ENCODE measurements at regions not wholly inside any gene's neighbourhood (a gene's known extent, or its start where the extent isn't known, plus 50 kb on each side); places are given as distances from the start of the nearest gene placed in this dataset.
"Not testable (repeated sequence)": the region's sequence is repeated elsewhere in the genome, so short reads cannot be mapped to it uniquely, and the experiment has no call there.

DNA sequence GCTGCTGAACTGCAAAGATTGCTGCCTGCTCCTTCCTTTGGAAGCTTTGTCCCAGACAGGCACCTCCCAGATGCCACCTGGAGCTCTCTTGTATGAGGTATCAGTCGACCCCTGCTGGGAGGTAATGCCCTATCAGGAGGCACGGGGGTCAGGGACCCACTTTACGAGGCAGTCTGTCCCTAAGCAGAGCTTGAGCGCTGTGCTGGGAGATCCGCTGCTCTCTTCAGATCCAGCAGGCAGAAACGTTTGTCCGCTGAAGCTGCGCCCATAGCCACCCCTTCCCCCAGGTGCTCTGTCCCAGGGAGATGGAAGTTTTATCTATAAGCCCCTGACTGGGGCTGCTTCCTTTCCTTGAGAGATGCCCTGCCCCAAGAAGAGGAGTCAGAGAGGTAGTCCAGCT lies 197.5 kb downstream of the NAF1 start (continued):
- TF ChIP-seq, protein P1, sequence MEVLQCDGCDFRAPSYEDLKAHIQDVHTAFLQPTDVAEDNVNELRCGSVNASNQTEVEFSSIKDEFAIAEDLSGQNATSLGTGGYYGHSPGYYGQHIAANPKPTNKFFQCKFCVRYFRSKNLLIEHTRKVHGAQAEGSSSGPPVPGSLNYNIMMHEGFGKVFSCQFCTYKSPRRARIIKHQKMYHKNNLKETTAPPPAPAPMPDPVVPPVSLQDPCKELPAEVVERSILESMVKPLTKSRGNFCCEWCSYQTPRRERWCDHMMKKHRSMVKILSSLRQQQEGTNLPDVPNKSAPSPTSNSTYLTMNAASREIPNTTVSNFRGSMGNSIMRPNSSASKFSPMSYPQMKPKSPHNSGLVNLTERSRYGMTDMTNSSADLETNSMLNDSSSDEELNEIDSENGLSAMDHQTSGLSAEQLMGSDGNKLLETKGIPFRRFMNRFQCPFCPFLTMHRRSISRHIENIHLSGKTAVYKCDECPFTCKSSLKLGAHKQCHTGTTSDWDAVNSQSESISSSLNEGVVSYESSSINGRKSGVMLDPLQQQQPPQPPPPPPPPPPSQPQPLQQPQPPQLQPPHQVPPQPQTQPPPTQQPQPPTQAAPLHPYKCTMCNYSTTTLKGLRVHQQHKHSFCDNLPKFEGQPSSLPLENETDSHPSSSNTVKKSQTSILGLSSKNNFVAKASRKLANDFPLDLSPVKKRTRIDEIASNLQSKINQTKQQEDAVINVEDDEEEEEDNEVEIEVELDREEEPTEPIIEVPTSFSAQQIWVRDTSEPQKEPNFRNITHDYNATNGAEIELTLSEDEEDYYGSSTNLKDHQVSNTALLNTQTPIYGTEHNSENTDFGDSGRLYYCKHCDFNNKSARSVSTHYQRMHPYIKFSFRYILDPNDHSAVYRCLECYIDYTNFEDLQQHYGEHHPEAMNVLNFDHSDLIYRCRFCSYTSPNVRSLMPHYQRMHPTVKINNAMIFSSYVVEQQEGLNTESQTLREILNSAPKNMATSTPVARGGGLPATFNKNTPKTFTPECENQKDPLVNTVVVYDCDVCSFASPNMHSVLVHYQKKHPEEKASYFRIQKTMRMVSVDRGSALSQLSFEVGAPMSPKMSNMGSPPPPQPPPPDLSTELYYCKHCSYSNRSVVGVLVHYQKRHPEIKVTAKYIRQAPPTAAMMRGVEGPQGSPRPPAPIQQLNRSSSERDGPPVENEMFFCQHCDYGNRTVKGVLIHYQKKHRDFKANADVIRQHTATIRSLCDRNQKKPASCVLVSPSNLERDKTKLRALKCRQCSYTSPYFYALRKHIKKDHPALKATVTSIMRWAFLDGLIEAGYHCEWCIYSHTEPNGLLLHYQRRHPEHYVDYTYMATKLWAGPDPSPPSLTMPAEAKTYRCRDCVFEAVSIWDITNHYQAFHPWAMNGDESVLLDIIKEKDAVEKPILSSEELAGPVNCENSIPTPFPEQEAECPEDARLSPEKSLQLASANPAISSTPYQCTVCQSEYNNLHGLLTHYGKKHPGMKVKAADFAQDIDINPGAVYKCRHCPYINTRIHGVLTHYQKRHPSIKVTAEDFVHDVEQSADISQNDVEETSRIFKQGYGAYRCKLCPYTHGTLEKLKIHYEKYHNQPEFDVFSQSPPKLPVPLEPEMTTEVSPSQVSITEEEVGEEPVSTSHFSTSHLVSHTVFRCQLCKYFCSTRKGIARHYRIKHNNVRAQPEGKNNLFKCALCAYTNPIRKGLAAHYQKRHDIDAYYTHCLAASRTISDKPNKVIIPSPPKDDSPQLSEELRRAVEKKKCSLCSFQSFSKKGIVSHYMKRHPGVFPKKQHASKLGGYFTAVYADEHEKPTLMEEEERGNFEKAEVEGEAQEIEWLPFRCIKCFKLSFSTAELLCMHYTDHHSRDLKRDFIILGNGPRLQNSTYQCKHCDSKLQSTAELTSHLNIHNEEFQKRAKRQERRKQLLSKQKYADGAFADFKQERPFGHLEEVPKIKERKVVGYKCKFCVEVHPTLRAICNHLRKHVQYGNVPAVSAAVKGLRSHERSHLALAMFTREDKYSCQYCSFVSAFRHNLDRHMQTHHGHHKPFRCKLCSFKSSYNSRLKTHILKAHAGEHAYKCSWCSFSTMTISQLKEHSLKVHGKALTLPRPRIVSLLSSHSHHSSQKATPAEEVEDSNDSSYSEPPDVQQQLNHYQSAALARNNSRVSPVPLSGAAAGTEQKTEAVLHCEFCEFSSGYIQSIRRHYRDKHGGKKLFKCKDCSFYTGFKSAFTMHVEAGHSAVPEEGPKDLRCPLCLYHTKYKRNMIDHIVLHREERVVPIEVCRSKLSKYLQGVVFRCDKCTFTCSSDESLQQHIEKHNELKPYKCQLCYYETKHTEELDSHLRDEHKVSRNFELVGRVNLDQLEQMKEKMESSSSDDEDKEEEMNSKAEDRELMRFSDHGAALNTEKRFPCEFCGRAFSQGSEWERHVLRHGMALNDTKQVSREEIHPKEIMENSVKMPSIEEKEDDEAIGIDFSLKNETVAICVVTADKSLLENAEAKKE (CRISPR knock-in tag; IDR thresholded peaks at IDR 0.05), result no peak
- TF ChIP-seq EZH2 (IDR thresholded peaks at IDR 0.05; ENCODE audit: low read depth, unreplicated experiment) (no peak), POLR2AphosphoS5 (IDR thresholded peaks at IDR 0.05; ENCODE audit: low read depth) (no peak), ZNF331 (CRISPR knock-in tag; IDR thresholded peaks at IDR 0.05; ENCODE audit: low read depth) (no peak), NANOG (IDR thresholded peaks at IDR 0.05; ENCODE audit: borderline replicate concordance) (no peak), EZH2phosphoT487 (IDR thresholded peaks at IDR 0.05; ENCODE audit: unreplicated experiment) (no peak)
- TF ChIP-seq, protein P2, sequence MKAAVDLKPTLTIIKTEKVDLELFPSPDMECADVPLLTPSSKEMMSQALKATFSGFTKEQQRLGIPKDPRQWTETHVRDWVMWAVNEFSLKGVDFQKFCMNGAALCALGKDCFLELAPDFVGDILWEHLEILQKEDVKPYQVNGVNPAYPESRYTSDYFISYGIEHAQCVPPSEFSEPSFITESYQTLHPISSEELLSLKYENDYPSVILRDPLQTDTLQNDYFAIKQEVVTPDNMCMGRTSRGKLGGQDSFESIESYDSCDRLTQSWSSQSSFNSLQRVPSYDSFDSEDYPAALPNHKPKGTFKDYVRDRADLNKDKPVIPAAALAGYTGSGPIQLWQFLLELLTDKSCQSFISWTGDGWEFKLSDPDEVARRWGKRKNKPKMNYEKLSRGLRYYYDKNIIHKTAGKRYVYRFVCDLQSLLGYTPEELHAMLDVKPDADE (IDR thresholded peaks at IDR 0.05), result no peak

DNA sequence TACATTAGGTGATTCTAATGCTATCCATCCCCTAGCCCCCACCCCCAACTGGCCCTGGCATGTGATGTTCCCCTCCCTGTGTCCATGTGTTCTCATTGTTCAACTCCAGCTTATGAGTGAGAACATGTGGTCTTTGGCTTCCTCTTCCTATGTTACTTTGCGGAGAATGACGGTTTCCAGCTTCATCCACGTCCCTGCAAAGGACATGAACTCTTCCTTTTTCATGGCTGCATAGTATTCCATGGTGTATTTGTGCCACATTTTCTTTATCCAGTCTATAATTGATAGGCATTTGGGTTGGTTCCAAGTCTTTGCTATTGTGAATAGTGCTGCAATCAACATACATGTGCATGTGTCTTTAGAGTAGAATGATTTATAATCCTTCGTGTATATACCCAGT lies 200.7 kb downstream of the NAF1 start:
- H3K36me3 Mint-ChIP-seq (ENCODE audit: low read depth); H3K79me2 ChIP-seq (replicated peaks; ENCODE audit: insufficient read depth); H3F3A ChIP-seq (replicated peaks; ENCODE audit: low read depth); H3K4me1 Mint-ChIP-seq; H3K27ac ChIP-seq (ENCODE audit: low read depth); H3K9me2 ChIP-seq (ENCODE audit: insufficient read depth); H3K4me1 ChIP-seq (ENCODE audit: insufficient read depth); H3K4me2 ChIP-seq; ATAC-seq; H3K27me3 ChIP-seq (ENCODE audit: insufficient read depth); H3K9me3 Mint-ChIP-seq; DNase-seq (ENCODE audit: low spot score); H3K27me3 Mint-ChIP-seq (ENCODE audit: insufficient read depth, low read depth, poor library complexity); H3K36me3 ChIP-seq (ENCODE audit: insufficient read depth); H2AFZ ChIP-seq; H3K4me3 Mint-ChIP-seq; H3K27ac Mint-ChIP-seq; H4K20me1 ChIP-seq (replicated peaks; ENCODE audit: insufficient read depth); H3K4me3 ChIP-seq: not testable (repeated sequence)
